Cardiac muscle cell (in vitro differentiated cells and primary cell): ENCODE measurements at regions not wholly inside any gene's neighbourhood (a gene's known extent, or its start where the extent isn't known, plus 50 kb on each side); places are given as distances from the start of the nearest gene placed in this dataset.

Experiments
- DNase-seq, 2 donors: peaks; one replicate each; pipeline versions ENCODE4 v3.0.0 to v3.0.0-alpha.2; 2010 to 2017; ENCODE audit warnings: low read depth in 1 of 2, low spot score in 1 of 2
- H3K27ac ChIP-seq: fragments of 200-600 bp; sonication (generic); 2 replicates; pipeline ENCODE4 v1.5.1; 2016
- H3K27me3 ChIP-seq: fragments of 200-600 bp; sonication (generic); 2 replicates; pipeline ENCODE4 v1.6.0; 2016; ENCODE audit warnings: control low read depth
- H3K36me3 ChIP-seq: fragments of 200-600 bp; sonication (generic); 2 replicates; pipeline ENCODE4 v1.5.1; 2016; ENCODE audit warnings: control low read depth
- H3K4me1 ChIP-seq: fragments of 200-600 bp; sonication (generic); 2 replicates; pipeline ENCODE4 v1.8.1; 2017; ENCODE audit warnings: low read depth, mild to moderate bottlenecking, mixed run types
- H3K4me3 ChIP-seq: fragments of 200-600 bp; sonication (generic); 2 replicates; pipeline ENCODE4 v1.5.1; 2016; ENCODE audit warnings: mild to moderate bottlenecking
- H3K9me3 ChIP-seq: fragments of 200-600 bp; sonication (generic); 2 replicates; pipeline ENCODE4 v1.5.1; 2017; ENCODE audit warnings: low read depth, mild to moderate bottlenecking, control low read depth
- CTCF ChIP-seq: IDR thresholded peaks from 2 replicates; pipeline ENCODE4 v1.5.1; 2012; ENCODE audit warnings: low read depth, mild to moderate bottlenecking, low read length

DNA sequence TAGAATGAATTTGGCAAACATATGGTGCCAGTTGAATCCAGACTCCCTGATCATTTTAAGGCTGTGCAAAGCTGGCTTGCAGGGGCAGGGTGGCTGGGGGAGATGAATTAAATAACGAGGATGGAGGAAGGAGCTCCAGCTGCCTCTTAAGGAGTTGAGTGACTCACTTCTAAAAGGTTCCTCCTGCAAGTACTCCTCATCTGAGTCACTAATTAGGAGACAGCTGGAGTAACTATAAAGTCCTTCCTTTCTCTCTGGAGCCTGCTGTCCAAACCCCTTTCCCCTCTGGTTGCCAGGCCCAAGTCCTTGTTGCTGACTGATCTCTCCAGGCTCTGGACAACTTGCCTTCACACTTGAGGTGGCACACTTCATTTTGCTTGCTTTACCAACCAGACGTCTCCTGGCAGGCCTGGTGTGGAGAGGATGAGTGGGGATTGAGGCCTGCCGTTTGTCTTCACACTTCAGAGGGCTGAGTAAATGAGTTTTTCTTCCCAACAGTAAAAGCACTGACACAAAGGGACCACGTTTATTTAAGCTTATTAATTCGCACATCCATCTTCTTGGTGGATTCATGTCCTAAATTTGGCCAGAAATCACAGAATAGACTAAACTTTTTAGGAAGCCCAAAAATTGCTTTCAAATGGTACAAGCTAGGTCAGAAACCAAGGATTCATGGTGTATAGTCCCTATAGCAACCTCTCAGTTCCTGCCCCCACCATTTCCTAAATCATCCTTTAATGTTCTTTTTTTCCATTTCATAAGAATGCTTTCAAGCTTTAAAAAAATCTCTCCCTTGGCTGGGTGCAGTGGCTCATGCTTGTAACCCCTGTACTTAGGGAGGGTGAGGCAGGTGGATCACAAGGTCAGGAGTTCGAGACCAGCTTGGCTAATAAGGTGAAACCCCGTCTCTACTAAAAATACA, 90.5 kb upstream of the MYRIP start:
- Histone ChIP-seq H3K36me3 (no peaks in the 10 kb centered on the region), H3K27me3 (no peaks in the 10 kb centered on the region), H3K9me3 (no peaks in the 10 kb centered on the region), H3K27ac (no peak overlapping the region), H3K4me1 (no peaks in the 10 kb centered on the region), H3K4me3 (no peak overlapping the region)
- DNase-seq = peak in 1 of 2 donors; percentile 37
- TF ChIP-seq CTCF = no peak

DNA sequence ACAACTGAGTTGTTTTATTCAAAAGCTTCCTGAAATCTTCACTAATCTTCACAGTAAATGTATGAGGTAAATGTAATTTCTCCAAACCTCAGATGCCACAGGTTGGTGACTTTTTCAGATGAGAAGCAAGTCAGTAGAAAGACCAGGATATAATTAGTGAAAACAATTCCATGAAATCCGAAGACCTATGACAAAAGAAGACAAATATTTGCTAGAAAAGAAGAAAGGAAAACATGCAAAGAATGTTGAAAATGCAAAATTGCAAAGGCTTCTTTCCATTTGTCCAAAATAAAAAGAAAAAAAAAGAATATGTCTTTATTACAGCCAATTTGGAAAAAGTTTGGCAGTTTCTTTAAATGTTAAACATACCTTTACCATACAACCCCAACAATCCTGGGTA, 88.3 kb upstream of the MYRIP start:
- TF ChIP-seq CTCF = no peak
- Histone ChIP-seq H3K4me3 (no peak overlapping the region), H3K27me3 (peaks cover 13% of the 10 kb centered on the region), H3K4me1 (no peaks in the 10 kb centered on the region), H3K36me3 (no peaks in the 10 kb centered on the region), H3K27ac (no peak overlapping the region), H3K9me3 (no peaks in the 10 kb centered on the region)
- no peak for DNase-seq

DNA sequence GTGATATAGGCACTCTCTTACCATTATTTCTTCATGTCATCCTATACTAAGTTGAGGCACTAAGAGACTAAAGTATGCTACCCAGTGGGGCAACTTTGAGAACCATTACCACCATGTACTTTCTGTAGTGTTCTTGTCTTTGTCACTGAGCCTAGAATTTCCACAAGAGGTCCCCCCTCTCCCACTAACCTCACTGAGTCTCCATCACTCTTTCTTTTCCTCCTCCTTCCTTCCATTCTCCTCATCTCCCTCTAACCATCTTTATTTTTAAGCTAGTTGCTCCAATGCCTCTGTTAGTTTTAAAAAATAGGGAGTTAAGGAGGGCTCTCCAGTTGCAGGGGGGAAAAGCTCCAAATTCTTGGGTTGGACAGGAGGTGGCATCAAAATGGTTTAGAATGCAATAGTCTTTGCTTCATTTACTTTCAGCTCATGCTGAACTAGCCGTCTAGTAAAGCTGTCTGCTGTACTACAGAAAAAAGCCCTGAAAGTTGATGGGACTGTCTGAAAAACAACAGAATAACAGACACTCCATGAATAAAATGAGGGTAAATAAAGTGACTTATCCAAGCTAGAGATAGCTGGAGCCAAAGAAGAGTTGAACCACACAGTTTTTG, 85.1 kb upstream of the MYRIP start:
- TF ChIP-seq CTCF = peak; percentile 35
- Histone ChIP-seq H3K4me1 (no peaks in the 10 kb centered on the region), H3K9me3 (no peaks in the 10 kb centered on the region), H3K36me3 (no peaks in the 10 kb centered on the region), H3K27ac (no peak overlapping the region), H3K4me3 (no peak overlapping the region), H3K27me3 (peaks cover 14% of the 10 kb centered on the region)
- DNase-seq = peak in 1 of 2 donors; percentile 27

GRCh38 chr3:39725321-39725720, 84.1 kb upstream of the MYRIP start:
- no peaks in the 10 kb centered on the region for H3K36me3 ChIP-seq
- H3K4me1 ChIP-seq = no peaks in the 10 kb centered on the region
- no peak for TF ChIP-seq CTCF

DNA sequence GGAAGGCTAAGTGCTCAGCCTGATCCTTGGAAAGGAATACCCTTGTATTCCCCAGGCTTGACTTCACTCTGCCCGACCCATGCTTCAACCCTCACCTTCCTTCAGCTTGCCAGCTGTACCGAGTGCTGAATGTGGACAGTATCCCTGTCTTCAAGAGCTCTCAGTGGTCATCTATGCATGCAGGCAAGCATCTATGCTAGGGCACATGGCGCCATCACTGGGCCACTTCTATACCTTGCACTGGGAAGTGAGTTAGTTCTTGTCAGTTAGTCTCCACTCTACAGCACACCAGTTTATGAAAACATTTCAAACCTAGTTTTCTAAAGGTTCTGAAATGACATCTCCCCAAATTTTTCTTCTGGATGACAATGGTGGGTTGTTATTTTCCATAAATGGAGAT, 82.0 kb upstream of the MYRIP start:
- peaks cover 14% of the 10 kb centered on the region for H3K27me3 ChIP-seq
- H3K4me1 ChIP-seq = no peaks in the 10 kb centered on the region
- DNase-seq = peak in 1 of 2 donors; percentile 14
- H3K36me3 ChIP-seq = no peaks in the 10 kb centered on the region
- no peak for TF ChIP-seq CTCF
- no peaks in the 10 kb centered on the region for H3K9me3 ChIP-seq
- H3K4me3 ChIP-seq = no peak overlapping the region
- H3K27ac ChIP-seq = no peak overlapping the region

More at GRCh38 chr3:39725321-39725720, 84.1 kb upstream of the MYRIP start:
- no peak overlapping the region for H3K4me3 ChIP-seq
- no peaks in the 10 kb centered on the region for H3K9me3 ChIP-seq
- H3K27ac ChIP-seq = no peak overlapping the region
- no peak for DNase-seq
- peaks cover 14% of the 10 kb centered on the region for H3K27me3 ChIP-seq
